Amygdala (tissue), 56 donors: ENCODE measurements at regions not wholly inside any gene's neighbourhood (a gene's known extent, or its start where the extent isn't known, plus 50 kb on each side); places are given as distances from the start of the nearest gene placed in this dataset.
A peak's percentile ranks its signal among the peaks of the same experiment; 100 is the strongest.
"Not testable (repeated sequence)": the region's sequence is repeated elsewhere in the genome, so short reads cannot be mapped to it uniquely, and the experiment has no call there.

ENCODE experiments used
- DNase-seq, 56 donors: peaks; one replicate each; lab custom pipeline; 2025; lab: John Stamatoyannopoulos, UW

- no peak for DNase-seq
These were observed 361.7 kb upstream of the SNX7 start for GRCh38 chr1:98299861-98300260.

GRCh38 chr1:98299313-98299712, 362.2 kb upstream of the SNX7 start:
- DNase-seq = no peak

- peak in 1 of 56 donors; percentile 3 for DNase-seq
These were observed 363.2 kb upstream of the SNX7 start for GRCh38 chr1:98298319-98298718.

GRCh38 chr1:98296681-98297080, 364.8 kb upstream of the SNX7 start:
- no peak for DNase-seq

- DNase-seq = no peak
These were observed 367.4 kb upstream of the SNX7 start for GRCh38 chr1:98294127-98294526.

GRCh38 chr1:98292994-98293393, 368.5 kb upstream of the SNX7 start:
- DNase-seq = no peak

GRCh38 chr1:98289311-98289710, 368.5 kb upstream of the DPYD start:
- no peak for DNase-seq

DNA sequence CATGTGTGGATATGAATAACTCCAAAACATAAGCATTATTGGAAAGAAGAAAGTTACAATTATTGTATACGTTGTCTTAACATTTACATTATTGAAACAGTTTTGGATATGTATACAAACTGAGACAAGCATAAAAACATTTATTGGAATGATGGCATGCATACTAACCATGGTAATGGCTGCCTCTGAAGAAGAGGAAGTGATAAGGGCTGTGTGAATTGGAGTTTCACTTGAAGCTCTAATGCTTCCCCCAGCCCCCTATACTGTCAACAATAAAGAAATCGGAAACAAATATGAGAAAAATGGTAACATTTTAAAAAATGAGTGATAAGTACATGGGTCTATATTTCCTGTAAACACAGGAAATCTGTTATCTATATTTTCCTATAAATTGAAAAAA, 367.7 kb upstream of the DPYD start:
- no peak for DNase-seq

- DNase-seq = no peak
These were observed 366.8 kb upstream of the DPYD start for GRCh38 chr1:98287626-98288025.

- DNase-seq = no peak
These were observed 365.8 kb upstream of the DPYD start for GRCh38 chr1:98286656-98287055.

DNA sequence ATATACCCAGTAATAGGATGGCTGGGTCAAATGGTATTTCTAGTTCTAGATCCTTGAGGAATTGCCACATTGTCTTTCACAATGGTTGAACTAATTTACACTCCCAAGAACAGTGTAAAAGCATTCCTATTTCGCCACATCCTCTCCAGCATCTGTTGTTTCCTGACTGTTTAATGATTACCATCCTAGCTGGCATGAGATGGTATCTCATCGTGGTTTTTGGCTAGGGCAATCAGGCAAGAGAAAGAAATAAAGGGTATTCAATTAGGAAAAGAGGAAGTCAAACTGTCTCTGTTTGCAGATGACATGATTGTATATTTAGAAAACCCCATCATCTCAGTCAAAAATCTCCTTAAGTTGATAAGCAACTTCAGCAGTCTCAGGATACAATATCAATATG, 364.5 kb upstream of the DPYD start:
- not testable (repeated sequence) for DNase-seq

DNA sequence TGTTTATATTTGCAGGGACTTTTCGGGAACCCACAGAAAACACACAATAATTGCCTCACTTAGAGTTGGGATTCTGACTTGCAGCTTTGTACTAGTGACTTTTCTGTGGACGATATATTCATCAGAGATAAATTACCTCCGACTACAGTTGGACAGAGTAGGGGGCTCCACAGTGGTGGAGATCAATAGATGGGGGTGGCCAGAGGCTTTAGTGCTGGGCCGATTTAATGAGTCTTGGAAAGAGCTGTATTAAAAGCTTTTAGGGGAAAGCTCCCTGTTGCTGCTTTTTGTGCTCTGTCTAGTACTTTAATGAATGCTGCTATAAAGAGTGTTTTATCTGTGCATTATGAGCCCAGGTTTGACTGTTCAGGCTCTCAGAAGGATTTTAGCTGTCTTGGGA, 359.2 kb upstream of the DPYD start:
- DNase-seq = no peak

DNA sequence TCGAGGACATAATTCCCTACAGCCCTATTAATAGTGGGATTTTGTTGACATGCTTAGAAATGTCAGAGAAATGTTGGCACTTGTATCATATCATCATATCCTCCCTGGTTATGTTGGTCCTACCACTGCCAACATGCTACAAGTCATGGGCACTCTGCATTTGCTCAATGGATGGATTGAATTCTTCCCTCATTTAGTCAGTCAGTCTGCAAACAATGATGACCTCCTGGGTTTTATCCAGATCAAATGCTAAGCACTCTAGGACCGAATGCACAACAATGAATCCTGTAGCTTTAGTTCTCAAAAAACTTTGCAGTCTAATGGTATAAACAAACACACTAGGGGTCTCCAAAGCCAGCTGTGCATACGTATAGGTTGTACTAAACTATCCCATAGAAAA, 357.2 kb upstream of the DPYD start:
- DNase-seq = no peak

- no peak for DNase-seq
These were observed 356.3 kb upstream of the DPYD start for GRCh38 chr1:98277118-98277517.

GRCh38 chr1:98276514-98276913, 355.7 kb upstream of the DPYD start:
- DNase-seq = no peak

GRCh38 chr1:98268316-98268715, 347.5 kb upstream of the DPYD start:
- no peak for DNase-seq

DNA sequence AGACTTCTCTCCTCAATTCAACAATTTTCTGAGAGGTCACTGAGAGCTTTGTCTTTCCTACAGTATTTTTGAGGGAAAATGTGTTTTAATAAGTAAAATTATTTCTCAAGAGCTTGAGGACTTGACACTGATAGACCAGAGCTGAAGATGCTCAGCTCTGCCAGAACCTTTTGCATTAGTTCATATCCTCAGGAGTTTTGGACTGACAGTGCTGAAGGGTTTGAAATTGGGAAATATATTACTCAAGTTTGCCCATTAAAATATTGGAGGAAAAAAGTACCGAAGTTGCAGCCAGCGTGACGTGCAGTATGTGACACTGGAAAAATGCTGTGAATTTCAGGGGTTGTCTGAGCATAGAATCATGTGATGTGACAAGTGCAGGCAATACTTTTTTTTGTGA, 346.6 kb upstream of the DPYD start:
- no peak for DNase-seq

DNA sequence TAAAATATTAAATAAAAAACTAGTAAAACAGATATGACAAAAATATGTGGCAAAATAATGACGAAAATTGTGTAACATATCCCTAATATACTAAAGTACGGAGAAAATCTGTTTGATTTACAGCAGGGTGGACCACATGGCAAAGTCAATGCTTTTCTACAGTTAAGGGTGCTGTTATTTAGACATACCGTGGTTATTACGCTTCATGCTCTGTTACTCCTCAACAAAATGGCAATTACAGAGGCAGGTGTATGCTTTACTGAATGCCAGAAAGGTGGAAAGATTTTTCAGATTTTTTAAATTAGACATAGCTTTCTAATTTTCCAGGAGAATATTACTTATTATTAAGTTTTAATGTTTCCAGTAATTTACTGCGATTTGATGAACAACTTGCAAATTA, 343.9 kb upstream of the DPYD start:
- no peak for DNase-seq

DNA sequence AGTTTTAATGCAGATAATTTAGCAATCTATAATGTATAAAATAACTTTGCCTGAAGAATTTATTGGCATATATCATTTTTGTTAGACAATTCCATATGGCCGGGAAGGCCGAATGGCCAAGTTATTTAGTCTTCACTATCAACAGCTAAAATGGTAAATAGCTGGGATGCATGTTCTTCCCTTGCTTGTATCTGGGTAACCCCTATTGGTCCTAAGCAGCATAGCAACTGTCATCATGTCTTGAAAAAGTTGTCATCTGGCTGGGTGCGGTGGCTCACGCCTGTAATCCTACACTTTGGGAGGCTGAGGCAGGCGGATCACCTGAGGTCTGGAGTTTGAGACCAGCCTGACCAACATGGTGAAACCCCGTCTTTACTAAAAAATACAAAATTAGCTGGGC, 340.0 kb upstream of the DPYD start:
- DNase-seq = no peak

- DNase-seq = no peak
These were observed 339.6 kb upstream of the DPYD start for GRCh38 chr1:98260412-98260811.

GRCh38 chr1:98256700-98257099, 335.9 kb upstream of the DPYD start:
- DNase-seq = no peak

DNA sequence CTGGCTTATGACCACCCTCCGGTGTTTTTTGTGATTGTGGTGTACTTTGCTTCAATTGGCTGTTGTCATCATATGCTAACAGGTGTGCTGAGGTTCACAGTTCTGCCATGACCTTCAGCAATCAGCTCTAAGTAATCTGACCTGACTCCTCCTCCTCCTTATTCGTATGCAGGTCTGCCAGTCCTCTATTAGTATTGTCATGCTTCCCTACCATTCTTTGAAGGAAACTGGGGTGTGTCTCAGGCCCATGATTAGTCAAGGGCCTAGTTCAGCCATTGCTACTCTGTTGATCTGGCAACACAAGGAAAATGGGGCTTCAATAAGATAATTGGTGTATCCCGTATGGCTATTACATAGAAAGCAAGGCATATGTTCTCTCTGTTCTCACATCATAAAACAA, 332.3 kb upstream of the DPYD start:
- no peak for DNase-seq

GRCh38 chr1:98251497-98251896, 330.7 kb upstream of the DPYD start:
- no peak for DNase-seq

DNA sequence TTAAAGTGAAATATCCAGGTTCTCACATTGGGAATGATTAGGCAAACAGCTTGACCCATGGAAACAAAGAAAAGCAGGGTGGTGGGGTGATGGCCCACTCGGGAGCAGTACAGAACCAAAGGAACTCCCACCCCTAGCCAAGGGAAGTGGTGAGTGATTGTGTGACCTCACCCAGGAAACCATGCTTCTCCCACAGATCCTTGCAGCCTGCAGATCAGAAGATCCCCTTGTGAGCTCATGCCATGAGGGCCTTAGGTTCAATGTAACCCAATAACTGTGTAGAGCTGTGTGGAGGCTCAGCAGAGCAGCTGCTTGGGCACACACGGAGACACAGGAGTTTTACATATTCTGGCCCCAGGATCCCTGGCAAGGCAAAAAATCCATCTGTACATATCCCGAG, 311.8 kb upstream of the DPYD start:
- DNase-seq = no peak
